Gastroesophageal sphincter (tissue), 4 donors: ENCODE measurements at regions not wholly inside any gene's neighbourhood (a gene's known extent, or its start where the extent isn't known, plus 50 kb on each side); places are given as distances from the start of the nearest gene placed in this dataset.

ENCODE experiments used
- ATAC-seq: fragments of 150-250 bp; one replicate; pipeline ENCODE4 v1.9.1; 2016; ENCODE audit warnings: mild to moderate bottlenecking, moderate library complexity
- H3K27ac ChIP-seq, 4 donors: fragments of 200-600 bp; sonication (generic) in 3 of 4; 1 replicate in 3 of 4; 2 replicates in 1 of 4; pipeline ENCODE4 v1.5.1; 2016 to 2019
- H3K27me3 ChIP-seq: fragments of 200-600 bp; sonication (generic); one replicate; pipeline ENCODE4 v1.5.1; 2019
- H3K36me3 ChIP-seq, 2 donors: fragments of 200-600 bp; sonication (generic); one replicate each; pipeline ENCODE4 v1.5.1; 2019; ENCODE audit warnings: control low read depth in 1 of 2
- H3K4me1 ChIP-seq, 3 donors: fragments of 200-600 bp; sonication (generic); 1 replicate in 2 of 3; 2 replicates in 1 of 3; pipeline ENCODE4 v1.5.1; 2016 to 2019; ENCODE audit warnings: control low read depth in 2 of 3
- H3K4me3 ChIP-seq, 2 donors: fragments of 200-600 bp; sonication (generic); one replicate each; pipeline ENCODE4 v1.5.1; 2019; ENCODE audit warnings: mild to moderate bottlenecking in 1 of 2, moderate library complexity in 1 of 2
- H3K9me3 ChIP-seq, 3 donors: fragments of 200-600 bp; sonication (generic); one replicate each; pipeline ENCODE4 v1.5.1; 2017 to 2019; ENCODE audit warnings: control low read depth in 2 of 3
- CTCF ChIP-seq, 4 experiments: fragments of 200-600 bp in 2 of 4; fragments of 450-650 bp in 2 of 4; sonication (generic) in 1 of 4; IDR thresholded peaks; one replicate each; pipeline ENCODE4 v1.5.1; 2017 to 2019; ENCODE audit warnings: antibody characterized with exemption in 4 of 4, mild to moderate bottlenecking in 2 of 4, moderate library complexity in 2 of 4
- EP300 ChIP-seq: sonication (generic); formaldehyde crosslinking; IDR thresholded peaks from one replicate; pipeline ENCODE4 v1.6.1; 2017; ENCODE audit warnings: antibody characterized with exemption, mild to moderate bottlenecking
- POLR2A ChIP-seq, 2 donors: fragments of 450-650 bp; IDR thresholded peaks; one replicate each; pipeline ENCODE4 v1.6.1; 2017; ENCODE audit warnings: antibody characterized with exemption in 2 of 2, mild to moderate bottlenecking in 2 of 2, moderate library complexity in 1 of 2
- POLR2AphosphoS5 ChIP-seq: sonication (generic); formaldehyde crosslinking; IDR thresholded peaks from one replicate; pipeline ENCODE4 v1.6.1; 2017; ENCODE audit warnings: antibody characterized with exemption
- WGBS, 2 donors: methylation state at CpG; one replicate each; pipeline ENCODE4 v1.1.5; 2018; ENCODE audit warnings: low coverage in 1 of 2; 5-methylcytosine and 5-hydroxymethylcytosine counted together

- Histone ChIP-seq H3K27me3 (peaks cover 7% of the 10 kb centered on the region), H3K4me1 (peaks cover 0 to 8% (median 0%) of the 10 kb centered on the region in 3 donors), H3K36me3 (no peaks in the 10 kb centered on the region), H3K4me3 (no peak overlapping the region), H3K27ac (no peak overlapping the region), H3K9me3 (no peaks in the 10 kb centered on the region)
- no peak for TF ChIP-seq CTCF (IDR thresholded peaks at IDR 0.05)
- TF ChIP-seq EP300, result no peak
- no peak for TF ChIP-seq POLR2AphosphoS5
- no peak for TF ChIP-seq POLR2A (IDR thresholded peaks at IDR 0.05)
- 92 to 100% methylated on average over 4 to 6 of the region's 6 CpGs for WGBS, 2 donors
- ATAC-seq, result no peak
Observed at GRCh38 chr12:107437954-107438353, 247.6 kb upstream of the PWP1 start.

- H3K4me1 ChIP-seq, result peaks cover 0 to 8% (median 0%) of the 10 kb centered on the region in 3 donors
- no peak overlapping the region for H3K4me3 ChIP-seq
- WGBS, 2 donors, result 49 to 65% methylated on average over 8 of the region's 8 CpGs
- ATAC-seq, result no peak
- TF ChIP-seq POLR2AphosphoS5 (no peak), CTCF (IDR thresholded peaks at IDR 0.05) (no peak), EP300 (no peak), POLR2A (IDR thresholded peaks at IDR 0.05) (no peak)
- H3K27ac ChIP-seq, result no peak overlapping the region
- peaks cover 7% of the 10 kb centered on the region for H3K27me3 ChIP-seq
- no peaks in the 10 kb centered on the region for H3K36me3 ChIP-seq
- H3K9me3 ChIP-seq, result no peaks in the 10 kb centered on the region
Observed at GRCh38 chr12:107439026-107439738, 246.4 kb upstream of the PWP1 start.

GRCh38 chr12:107440606-107441005, 245.0 kb upstream of the PWP1 start:
- Histone ChIP-seq H3K27me3 (peaks cover 7% of the 10 kb centered on the region), H3K4me3 (no peak overlapping the region), H3K9me3 (no peaks in the 10 kb centered on the region), H3K4me1 (peaks cover 0 to 8% (median 0%) of the 10 kb centered on the region in 3 donors), H3K27ac (no peak overlapping the region), H3K36me3 (no peaks in the 10 kb centered on the region)
- ATAC-seq, result no peak
- no peak for TF ChIP-seq CTCF (IDR thresholded peaks at IDR 0.05)
- TF ChIP-seq EP300, result no peak
- TF ChIP-seq POLR2AphosphoS5, result no peak
- no peak for TF ChIP-seq POLR2A (IDR thresholded peaks at IDR 0.05)
- WGBS, 2 donors, result 67 to 100% methylated on average over 2 to 3 of the region's 4 CpGs

- 23 to 28% methylated on average over 8 of the region's 8 CpGs for WGBS, 2 donors
- ATAC-seq, result peak; percentile 51
- H3K27ac ChIP-seq, result peak overlapping the region in 2 of 4 donors; percentile 51 to 52
- no peaks in the 10 kb centered on the region for H3K9me3 ChIP-seq
- H3K36me3 ChIP-seq, result no peaks in the 10 kb centered on the region
- peaks cover 0 to 8% (median 0%) of the 10 kb centered on the region in 3 donors for H3K4me1 ChIP-seq
- no peak for TF ChIP-seq POLR2AphosphoS5
- TF ChIP-seq EP300, result no peak
- TF ChIP-seq CTCF (IDR thresholded peaks at IDR 0.05), result no peak
- no peak for TF ChIP-seq POLR2A (IDR thresholded peaks at IDR 0.05)
- peak overlapping the region in 1 of 2 donors; percentile 18 for H3K4me3 ChIP-seq
- peaks cover 7% of the 10 kb centered on the region for H3K27me3 ChIP-seq
Observed at GRCh38 chr12:107441665-107442300, 243.8 kb upstream of the PWP1 start.
